Neural progenitor cell (in vitro differentiated cells): ENCODE measurements at regions not wholly inside any gene's neighbourhood (a gene's known extent, or its start where the extent isn't known, plus 50 kb on each side); places are given as distances from the start of the nearest gene placed in this dataset.

Experiments used
- CTCF ChIP-seq: fragments of 200-600 bp; sonication (generic); IDR thresholded peaks from 2 replicates; pipeline ENCODE4 v1.5.1; 2017; ENCODE audit warnings: antibody characterized with exemption, mild to moderate bottlenecking
- EZH2phosphoT487 ChIP-seq: fragments of 200-600 bp; sonication (generic); IDR thresholded peaks from 2 replicates; pipeline ENCODE4 v1.6.1; 2017; ENCODE audit warnings: antibody characterized with exemption

GRCh38 chr4:147006229-147006628 lies 60.6 kb upstream of the TTC29 start:
- TF ChIP-seq CTCF (no peak), EZH2phosphoT487 (no peak)
